ENCODE measurements at regions not wholly inside any gene's neighbourhood (a gene's known extent, or its start where the extent isn't known, plus 50 kb on each side); places are given as distances from the start of the nearest gene placed in this dataset.

- no peak overlapping the region for H3K4me3 ChIP-seq (ENCODE audit: low read depth, low read length)
- no peak for DNase-seq (ENCODE audit: low read depth)
- TF ChIP-seq CTCF (IDR thresholded peaks at IDR 0.05; ENCODE audit: insufficient read depth, low read depth, low read length): no peak
These were observed 396.0 kb upstream of the SMIM31 start for GRCh38 chr4:164357957-164358356.

DNA sequence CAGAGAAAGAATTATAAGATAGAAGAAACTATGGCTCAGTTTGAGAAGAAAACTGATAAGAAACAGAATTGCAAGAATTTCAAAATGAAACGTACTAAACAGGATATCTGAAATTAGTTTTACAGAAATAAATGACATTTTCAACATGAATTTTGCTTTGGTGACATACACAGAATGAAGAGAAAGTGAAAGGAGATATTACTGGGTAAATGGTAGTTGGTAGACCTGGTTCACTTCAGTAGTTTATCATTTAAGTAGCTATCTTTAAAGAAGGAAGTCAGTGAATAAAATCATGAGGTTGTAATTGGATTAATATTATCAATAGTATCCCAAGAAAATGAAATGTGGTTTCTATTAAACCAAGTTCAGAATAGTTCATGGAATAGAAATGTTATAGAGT lies 395.5 kb upstream of the SMIM31 start:
- TF ChIP-seq CTCF (IDR thresholded peaks at IDR 0.05; ENCODE audit: insufficient read depth, low read depth, low read length): no peak
- H3K4me3 ChIP-seq (ENCODE audit: low read depth, low read length): no peak overlapping the region
- no peak for DNase-seq (ENCODE audit: low read depth)

GRCh38 chr4:164359881-164360280 lies 394.1 kb upstream of the SMIM31 start:
- DNase-seq (ENCODE audit: low read depth): no peak
- TF ChIP-seq CTCF (IDR thresholded peaks at IDR 0.05; ENCODE audit: insufficient read depth, low read depth, low read length): no peak
- H3K4me3 ChIP-seq (ENCODE audit: low read depth, low read length): no peak overlapping the region

DNA sequence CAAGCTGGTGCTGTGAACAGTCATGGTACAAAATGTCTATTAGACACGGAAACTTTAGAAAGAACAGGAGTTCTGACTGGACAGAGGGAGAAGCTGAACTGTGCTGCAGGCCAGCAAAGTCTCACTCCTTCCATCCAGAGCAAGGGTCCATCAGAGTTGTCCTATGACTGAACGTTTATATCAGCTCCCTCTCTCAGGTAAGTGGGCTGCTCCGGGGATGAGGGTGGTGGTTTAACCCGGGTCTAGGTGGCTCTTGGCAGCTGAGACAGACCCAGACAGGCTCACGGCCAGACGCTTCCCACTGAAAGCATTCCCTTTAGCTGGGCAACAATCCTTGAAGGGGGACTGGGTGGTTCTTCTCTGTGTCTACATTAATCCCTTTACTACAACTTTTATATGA lies 385.0 kb upstream of the SMIM31 start:
- TF ChIP-seq CTCF (IDR thresholded peaks at IDR 0.05; ENCODE audit: insufficient read depth, low read depth, low read length): no peak
- H3K4me3 ChIP-seq (ENCODE audit: low read depth, low read length): no peak overlapping the region
- DNase-seq (ENCODE audit: low read depth): no peak

DNA sequence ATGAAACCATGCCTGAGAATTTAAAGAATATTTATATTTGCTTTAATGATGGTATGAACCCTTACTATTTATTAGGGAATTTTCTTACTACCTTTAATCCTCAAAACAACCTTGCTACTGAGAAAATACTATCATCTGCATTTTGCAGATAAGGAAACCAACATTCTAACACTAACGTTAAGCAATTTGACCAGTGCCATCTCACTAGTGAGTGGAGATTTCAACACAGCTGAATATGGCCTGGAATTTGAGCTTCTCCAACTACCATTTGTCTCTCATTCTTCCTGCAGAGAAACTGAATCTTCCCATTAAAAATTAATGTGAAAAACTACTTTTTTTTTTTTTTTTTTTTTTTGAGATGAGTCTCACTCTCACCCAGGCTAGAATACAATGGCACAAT lies 380.9 kb upstream of the SMIM31 start:
- no peak overlapping the region for H3K4me3 ChIP-seq (ENCODE audit: low read depth, low read length)
- TF ChIP-seq CTCF (IDR thresholded peaks at IDR 0.05; ENCODE audit: insufficient read depth, low read depth, low read length): no peak
- DNase-seq (ENCODE audit: low read depth): no peak

- no peak for TF ChIP-seq CTCF (IDR thresholded peaks at IDR 0.05; ENCODE audit: insufficient read depth, low read depth, low read length)
- no peak for DNase-seq (ENCODE audit: low read depth)
- no peak overlapping the region for H3K4me3 ChIP-seq (ENCODE audit: low read depth, low read length)
These were observed 376.7 kb upstream of the SMIM31 start for GRCh38 chr4:164377277-164377676.

- no peak overlapping the region for H3K4me3 ChIP-seq (ENCODE audit: low read depth, low read length)
- TF ChIP-seq CTCF (IDR thresholded peaks at IDR 0.05; ENCODE audit: insufficient read depth, low read depth, low read length): no peak
- no peak for DNase-seq (ENCODE audit: low read depth)
These were observed 375.6 kb upstream of the SMIM31 start for GRCh38 chr4:164378361-164378760.

All from fibroblast of villous mesenchyme (primary cell).